GM12891 (cell line): ENCODE measurements at regions not wholly inside any gene's neighbourhood (a gene's known extent, or its start where the extent isn't known, plus 50 kb on each side); places are given as distances from the start of the nearest gene placed in this dataset.

Experiments
- POLR2A ChIP-seq: IDR thresholded peaks from 2 replicates; pipeline ENCODE4 v1.6.1; 2011; ENCODE audit warnings: low read depth, low read length, control low read depth
- POLR2AphosphoS5 ChIP-seq: IDR thresholded peaks from 2 replicates; pipeline ENCODE4 v1.6.1; 2011; ENCODE audit warnings: low read depth, low read length, control low read depth
- TAF1 ChIP-seq: IDR thresholded peaks from 2 replicates; pipeline ENCODE4 v1.6.1; 2011; ENCODE audit warnings: low read depth, low read length, control low read depth

- TF ChIP-seq POLR2AphosphoS5, result no peak
- no peak for TF ChIP-seq POLR2A
- no peak for TF ChIP-seq TAF1
Measured at GRCh38 chr1:60974524-60975372, 107.6 kb upstream of the NFIA start.
